Hematopoietic multipotent progenitor cell treated with erythropoietin and hydrocortisone succinate and interleukin-3 and kit ligand, for 8 days (in vitro differentiated cells): ENCODE measurements at regions not wholly inside any gene's neighbourhood (a gene's known extent, or its start where the extent isn't known, plus 50 kb on each side); places are given as distances from the start of the nearest gene placed in this dataset.

Experiments
- DNase-seq: peaks from one replicate; pipeline ENCODE4 v3.0.0-alpha.2; 2015

DNA sequence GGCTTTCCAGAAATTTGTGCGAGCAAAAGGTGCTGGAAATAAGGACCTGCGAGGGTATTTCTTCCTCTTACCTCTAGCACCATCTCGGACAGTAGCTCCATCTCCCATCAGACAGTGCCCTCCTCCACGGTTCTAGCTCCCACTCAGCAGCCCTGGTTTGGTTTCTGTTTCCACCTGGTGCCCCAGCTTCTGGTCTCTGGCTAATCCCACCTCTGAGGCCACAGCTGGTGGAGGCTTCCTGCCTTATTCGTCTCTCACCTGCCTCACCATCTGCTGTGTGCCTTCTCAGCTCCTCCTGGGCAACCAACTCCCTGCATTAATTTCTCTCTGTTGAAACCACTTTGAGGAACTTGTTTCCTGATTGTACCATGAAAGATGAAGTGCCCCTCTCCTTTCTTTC lies 162.4 kb upstream of the CDYL start:
- no peak for DNase-seq

DNA sequence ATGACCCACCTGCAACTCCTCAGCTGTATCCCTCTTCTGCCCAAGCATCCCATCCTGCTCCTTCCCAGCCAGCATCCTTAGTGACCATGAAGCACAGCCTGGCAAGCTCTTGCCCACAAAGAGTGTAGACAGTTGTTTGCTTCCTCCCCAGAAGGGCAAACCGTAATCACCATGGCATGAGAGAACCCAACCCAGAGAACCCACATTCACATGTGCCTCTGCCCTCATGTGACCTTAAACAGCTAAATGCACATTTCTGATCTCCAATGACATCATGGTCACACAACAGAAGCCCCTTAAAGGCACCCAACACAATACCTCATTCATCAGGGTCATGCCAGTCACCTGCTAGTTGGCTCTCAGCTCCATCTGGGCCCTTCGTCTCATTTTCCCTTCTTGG lies 162.8 kb upstream of the CDYL start:
- DNase-seq = no peak

DNA sequence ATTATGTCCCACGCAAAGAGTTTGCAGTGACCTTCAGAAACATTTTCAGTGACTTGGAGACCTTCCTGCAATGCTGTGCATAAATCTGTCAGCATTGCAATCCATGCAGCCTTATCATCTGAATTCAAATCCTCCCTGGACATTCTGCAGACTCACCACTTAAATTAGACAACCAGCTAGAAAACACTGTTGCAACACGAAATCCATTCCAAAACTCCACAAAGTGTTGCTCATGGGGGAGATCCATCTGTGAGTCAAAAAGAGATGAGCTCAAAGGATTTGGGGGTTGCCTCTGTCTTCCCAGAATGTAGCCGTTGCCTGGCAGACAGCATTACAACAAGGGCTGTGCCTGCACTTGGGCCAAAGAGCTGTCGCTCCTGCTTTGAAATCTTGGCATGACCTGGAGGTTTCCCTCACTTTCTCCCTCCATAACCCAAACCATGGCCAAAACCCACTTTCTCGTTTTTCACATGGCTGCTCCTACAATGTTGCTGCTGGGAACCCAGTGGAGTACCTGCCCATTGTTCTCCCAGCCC lies 163.5 kb upstream of the CDYL start:
- DNase-seq = no peak

DNA sequence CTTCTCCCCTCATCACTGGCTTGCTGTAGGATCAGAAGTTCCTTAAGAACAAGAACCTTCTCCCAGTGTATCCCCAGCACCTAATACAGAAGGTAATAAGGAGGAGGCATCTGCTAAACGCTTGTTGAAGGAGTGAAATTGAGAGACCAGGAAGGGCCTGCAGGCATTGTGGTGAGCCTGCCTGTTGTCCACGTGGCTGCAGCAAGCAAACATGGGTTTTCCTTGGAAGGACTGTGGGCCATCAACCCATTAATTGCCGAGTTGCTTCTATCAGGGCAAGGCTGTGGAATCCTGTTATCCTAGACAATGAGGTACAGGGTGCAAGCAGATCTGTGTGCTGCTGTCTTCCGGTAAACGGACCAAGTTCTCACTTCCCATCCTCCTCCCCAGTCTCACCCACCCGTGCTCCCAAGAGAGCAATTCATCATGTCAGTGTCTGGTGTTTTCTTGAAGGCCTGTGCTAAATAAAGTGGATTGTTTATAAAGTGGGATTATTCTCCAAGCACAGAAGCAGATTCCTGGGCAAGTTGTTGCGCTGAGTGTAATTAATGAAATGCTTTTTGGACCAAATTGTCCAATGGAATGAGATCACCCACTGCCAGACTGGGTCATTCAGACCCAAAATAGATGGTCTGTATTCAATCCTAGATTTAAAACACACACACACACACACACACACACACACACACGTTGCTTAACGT lies 164.6 kb upstream of the CDYL start:
- DNase-seq = no peak

DNA sequence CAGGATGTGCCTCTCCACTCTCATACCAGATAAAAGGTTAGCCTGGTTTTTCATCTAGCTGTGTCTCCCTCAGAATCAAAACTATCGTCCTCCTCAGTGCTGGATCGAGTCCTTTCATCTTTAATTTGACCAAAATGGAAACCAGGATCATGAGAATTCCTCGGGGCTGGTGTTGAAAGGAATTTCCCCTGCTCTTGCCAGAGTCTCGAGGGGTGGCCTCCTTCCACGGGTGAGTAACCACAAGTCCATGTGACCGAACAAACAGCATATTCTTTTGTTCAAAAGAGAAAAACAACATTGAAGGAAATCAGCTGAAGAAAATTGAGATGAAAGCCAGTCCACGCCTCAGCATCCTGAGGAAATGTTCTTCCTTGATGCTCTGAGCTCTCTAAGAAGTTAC lies 165.9 kb upstream of the CDYL start:
- no peak for DNase-seq

DNA sequence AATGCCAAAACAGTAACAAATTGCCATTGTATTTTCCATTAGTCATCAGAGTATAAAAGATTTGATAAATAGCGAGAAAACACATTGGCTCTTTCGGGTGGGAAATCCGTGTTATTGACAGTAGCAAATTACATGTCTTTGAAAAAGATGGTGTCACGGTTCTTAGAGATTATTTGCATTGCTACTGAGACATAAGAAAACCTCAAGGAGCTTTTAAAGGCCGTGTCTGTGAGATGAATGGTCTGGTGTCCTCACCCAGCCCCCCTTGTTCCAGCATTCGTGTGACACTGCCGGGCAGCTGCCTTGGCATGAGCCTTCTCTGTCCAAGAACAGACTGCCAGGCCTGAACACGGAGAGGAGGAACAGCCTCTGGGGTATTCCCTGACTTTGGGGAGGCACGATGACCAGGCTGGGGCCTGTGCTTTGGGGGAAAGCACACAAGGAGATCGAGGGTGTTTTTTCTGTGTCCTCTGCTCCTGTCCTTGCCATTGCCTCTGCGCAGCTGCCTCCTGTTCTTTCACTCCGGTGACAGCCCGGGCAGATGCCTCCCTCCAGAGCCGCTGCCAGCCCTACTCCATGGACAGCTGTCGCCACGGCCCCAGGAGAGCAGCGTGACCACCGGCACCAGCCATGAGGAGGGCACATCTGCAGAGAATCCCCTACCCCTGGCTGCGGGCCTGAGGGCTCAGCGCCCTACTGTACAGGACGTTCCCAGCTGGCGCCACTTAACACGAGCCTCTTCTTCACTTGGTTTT lies 167.7 kb upstream of the CDYL start:
- no peak for DNase-seq

DNA sequence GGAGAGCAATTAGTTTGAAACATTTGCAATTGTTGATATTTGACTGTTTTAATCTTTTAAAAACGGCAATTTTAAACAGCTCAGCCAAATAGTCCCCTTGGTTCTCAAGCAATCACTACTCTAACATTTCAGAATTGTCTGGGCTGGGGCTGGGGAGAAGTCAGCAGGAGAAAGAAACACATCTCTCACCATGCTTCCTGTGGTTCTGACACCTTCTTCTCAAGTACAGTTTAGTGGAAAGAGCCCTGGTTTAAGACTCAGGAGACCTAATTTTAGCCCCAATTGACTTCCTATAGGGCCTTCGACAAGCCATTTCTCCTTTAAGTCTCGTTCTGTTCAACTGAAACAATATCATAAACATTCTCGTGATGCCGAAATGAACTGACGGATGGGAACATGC lies 168.4 kb upstream of the CDYL start:
- DNase-seq = no peak

DNA sequence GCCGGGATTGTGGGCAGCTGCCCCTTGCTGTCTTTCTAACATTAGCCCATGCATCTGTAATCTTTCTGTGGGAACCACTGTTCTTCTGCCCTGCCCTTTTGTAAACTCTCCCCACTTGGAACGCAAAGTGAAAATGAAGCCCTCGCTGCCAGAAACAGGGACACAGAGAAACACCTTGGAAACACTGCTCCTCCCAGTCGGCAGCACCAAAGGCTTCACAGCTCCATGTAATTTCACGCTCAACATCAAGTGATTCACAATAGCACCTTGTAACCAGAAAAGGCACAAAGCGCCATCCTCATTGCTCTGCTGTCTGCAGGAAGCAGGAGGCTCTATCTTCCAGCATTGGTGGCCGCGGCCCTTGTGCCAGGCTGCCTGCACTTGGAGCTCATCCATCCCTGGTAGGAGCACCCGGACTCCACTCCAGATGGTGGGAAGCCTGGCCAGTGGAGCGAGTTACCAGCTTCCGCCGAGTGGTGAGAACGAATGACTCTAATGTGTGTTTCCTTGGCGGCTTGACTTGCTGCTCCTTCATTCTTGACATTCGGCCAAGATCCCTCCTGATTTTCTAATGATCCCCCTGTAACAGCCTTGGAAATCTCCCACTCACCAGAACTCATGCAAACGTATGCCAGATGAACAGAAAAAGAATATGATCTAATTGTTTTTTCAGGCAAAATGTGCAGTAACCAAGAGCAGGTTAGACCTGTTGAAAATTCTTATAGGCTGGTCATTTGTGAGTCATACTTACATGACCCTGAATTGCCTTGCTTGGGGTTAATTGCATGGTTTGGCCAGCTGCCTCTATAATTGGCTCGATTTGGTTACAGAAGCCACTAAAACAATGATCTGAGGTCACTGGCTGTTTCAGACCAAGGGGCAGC lies 169.1 kb upstream of the CDYL start:
- DNase-seq = no peak

DNA sequence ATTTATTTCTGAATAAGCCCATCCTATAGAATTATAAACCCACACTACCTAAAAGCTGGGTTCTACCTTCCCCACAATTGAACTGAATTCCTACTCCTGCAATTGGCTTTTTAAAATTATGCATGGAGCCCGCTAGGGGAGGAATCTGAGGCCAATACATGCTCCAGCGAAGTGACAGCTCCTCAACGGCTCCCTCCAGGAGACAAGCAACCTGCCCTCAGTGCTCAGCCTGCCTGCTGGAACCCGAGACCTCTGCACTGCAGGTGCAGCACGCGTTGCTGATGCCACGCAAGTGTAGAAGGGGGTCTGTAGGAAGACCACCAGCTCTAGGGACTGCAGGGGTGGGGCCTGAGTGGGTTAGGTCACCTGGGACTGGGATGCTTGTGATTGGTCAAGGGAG lies 170.2 kb upstream of the CDYL start:
- no peak for DNase-seq

DNA sequence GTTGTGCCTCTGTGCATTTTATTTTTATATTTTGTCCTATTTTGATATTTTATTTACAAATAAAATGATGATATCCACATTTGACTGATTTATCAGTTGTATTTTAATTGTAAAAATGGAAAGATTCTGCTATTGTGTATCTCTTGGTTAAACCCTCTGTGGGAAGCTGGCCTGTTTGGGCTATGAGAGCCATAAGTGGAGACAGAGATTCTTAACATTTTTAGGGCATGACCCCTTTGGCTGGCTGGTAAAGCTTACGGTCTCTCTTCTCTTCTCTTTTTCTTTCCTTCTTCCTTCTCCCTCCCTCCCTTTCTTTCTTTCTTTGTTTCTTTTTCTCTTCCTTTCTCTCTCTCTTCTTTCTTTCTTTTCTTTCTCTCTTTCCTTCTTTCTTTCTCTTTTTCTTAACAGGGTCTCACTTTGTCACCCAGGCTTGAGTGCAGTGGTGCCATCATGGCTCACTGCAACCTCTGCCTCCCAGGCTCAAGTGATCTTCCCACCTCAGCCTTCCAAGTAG lies 172.3 kb upstream of the CDYL start:
- no peak for DNase-seq

DNA sequence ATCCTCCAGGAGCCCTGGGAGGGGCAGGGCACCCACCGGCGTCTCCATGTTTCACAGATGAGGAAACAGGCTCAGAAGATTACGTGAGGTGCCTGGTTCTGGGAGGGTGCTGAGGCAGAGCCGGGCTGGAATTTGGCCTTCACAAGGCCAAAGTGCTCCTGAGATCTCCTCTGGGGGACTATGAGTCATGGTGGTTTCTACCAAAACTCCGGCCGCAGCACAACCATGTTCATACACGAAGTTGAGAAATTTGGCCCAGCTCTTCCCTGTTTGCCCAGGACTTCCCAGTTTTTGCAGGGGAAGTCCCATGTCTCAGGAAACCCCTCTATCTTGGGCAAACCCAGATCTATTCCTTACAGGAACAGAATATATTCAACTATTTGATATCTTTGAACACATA lies 172.9 kb upstream of the CDYL start:
- no peak for DNase-seq

DNA sequence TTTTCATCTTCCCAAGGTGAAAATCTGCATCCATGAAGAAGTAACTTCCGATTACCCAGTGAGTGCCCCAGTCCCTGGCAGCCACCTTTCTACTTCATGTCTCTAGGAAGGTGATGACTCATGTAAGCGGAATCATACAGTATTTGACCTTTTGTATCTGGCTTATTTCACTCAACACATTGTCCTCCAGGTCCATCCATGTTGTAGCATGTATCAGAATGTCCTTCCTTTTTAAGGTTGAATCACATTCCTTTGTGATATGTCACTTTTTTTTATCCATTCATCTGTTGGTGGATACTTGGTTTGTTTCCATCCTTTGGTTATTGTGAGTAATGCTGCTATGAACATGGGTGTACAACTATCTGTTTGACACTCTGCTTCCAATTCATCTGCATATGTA lies 176.3 kb upstream of the CDYL start:
- DNase-seq = no peak

DNA sequence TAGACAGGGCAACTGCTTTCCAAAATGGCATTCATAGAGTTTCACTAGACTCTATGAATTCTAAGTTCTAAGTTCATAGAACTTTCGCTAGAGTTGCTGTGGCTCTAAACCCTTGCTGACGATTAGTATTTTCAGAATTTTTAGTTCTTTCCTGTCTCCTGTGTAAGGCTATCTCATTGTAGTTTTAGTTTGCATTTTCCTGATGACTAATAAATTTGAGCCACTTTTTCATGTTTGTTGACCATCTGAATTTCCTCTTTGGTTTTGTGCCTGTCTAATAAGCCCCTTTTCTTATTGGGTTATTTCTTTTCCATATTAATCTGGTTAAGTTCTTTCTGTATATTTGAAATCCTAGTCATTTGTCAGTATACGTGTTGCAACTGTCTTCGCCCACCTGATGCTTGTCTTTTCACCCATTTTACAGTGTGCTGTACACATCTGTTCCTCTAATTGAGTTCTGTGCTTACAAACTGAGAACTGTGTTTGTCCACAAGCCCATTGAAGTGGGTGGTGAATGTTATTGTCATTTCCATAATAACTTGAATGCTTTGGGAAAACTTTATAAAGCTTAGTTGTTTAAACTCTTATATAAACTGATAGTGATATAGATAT lies 177.7 kb upstream of the CDYL start:
- no peak for DNase-seq

DNA sequence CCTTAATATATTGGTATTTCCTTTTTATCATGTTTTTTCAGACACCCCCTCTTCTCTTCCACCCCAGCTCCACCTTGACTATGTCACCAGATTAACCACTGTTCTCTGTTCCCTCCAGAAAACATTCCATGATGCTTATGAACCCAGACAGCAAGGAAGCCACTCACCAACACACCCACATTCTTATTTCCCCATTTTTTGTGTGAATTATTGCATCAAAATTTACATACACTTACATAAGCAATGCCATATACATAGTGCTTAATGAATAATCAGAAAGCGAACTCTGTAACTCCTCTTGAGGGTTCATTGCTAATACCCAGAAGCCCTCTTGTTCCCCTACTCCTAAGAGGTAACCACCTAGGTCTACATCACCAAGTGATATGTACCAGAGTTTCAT lies 182.3 kb upstream of the CDYL start:
- DNase-seq = no peak

DNA sequence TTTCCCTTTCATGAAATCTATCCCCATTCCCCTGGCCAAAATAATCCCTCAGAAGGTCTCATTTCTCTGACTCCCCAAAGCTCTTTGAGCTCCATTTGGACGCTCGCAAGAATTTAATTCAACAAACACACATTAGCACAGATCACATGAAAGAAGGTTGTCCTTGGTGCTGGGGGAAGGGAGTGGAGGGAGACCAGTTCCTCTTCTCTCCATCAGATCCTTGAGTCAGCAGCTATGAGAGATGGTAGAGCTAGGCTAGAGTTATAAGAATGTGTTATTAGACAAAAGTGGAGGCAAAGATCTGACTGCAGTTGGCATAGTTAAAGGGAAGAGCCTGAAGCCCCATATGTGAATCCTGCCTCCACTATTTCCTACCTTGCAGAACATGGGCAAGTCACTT lies 184.2 kb upstream of the CDYL start:
- DNase-seq = no peak

DNA sequence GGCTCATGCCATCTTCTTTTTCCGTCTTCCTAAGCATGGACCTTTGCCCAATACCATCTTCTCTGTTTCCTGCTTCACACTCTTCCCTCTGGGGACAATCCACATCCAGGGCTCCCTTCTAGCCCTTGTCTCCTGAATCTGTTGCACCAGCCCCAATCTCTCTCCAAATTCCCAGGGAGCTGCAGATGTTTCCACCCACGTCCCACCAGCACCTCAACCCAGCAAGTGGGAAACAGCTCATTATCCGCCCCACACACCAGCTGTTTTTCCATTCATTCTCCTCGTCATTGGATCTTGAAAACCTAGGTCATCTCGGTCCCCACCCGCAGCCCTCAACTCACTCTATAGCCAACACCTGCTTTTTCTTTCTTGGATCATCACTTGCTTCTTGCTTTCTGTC lies 185.0 kb upstream of the CDYL start:
- no peak for DNase-seq

DNA sequence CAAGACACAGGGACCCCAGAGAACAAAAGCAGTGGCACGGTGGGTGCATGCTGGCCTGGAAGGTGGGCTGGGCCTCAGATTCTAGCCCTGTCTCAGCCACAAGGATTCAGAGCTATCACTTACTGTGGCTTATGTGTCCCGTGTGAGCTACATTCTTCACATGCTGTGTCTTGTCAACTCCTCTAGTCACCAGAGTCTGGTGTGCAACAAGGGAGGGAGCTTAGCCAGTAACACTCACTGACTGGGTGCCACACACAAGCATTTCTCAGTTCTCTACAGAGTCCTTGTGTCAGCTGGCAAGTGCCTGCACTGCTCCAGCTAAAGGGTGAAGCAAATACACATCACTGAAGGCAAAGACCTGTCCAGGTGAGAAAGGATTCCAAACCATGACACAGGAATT lies 186.9 kb upstream of the CDYL start:
- DNase-seq = no peak

DNA sequence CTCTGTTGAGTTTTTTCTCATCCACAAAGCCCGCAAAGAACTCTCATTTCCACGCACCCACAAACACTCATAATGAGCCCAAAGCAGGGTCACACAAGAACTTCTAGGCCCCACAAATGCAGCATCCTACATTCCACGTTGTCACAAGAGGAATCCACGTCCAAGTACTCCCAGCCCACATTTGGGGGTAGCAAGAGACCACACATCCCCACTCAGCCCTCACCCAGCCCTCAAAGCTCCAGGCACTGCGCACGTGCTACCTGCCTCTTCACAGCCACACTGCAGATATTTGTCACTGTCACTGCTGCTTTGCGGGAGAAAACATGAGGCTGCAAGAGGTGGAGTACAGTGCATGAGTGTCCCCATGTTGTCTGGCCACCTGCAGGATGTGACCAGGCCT lies 187.6 kb upstream of the CDYL start:
- no peak for DNase-seq

DNA sequence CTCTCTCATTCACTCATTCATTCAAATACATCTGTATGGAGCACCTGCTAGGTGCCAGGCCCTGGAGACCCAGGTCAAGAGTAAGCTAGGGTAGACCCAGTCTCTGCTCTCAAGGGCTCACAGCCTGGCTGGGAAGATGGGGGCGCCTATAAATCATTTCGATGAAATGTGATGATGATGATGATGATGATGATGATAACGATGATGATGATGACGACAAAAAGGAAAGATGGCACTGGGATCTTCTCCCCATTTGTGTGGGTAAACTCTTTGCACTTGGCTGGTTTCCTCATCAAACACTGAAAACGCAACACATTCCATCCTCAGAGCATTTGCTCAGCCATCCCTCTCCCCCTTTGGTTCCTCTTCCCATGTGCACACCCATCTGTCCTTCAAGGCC lies 188.0 kb upstream of the CDYL start:
- no peak for DNase-seq

DNA sequence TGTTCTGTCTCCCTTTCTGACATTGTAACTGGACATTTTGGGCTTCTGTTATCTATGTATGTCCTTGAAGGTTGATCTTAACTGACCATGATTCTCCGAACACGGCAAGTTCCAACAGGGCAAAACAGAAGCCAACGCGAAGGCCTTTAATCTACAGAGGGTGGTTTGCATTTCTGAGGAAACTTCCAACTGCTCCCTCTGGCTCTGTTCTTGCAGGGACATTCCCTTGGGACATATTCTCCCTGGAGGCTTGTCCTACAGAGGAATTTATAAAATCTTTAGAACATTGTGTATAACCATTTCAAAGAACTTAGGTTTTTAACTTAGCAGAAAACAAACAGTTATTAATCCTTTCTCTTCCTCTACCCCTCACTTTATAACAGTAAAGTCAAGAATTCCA lies 189.0 kb upstream of the CDYL start:
- DNase-seq = no peak

DNA sequence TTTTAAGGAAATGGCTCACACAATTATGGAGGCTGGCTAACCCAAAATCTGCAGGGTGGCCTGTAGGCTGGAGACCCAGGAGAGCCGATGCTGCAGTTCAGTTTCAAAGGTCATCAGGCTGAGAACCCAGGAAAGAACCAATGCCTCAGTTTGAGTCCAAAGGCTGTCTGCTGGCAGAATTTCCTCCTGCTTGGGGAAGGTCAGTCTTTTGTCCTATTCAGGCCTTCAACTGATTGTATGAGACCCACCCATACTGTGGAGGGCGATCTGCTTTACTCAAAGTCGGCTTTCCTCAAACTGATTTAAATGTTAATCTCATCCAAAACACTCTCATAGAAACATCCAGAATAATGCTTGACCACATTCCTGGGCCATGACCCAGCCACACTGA lies 189.7 kb upstream of the CDYL start:
- DNase-seq = no peak

DNA sequence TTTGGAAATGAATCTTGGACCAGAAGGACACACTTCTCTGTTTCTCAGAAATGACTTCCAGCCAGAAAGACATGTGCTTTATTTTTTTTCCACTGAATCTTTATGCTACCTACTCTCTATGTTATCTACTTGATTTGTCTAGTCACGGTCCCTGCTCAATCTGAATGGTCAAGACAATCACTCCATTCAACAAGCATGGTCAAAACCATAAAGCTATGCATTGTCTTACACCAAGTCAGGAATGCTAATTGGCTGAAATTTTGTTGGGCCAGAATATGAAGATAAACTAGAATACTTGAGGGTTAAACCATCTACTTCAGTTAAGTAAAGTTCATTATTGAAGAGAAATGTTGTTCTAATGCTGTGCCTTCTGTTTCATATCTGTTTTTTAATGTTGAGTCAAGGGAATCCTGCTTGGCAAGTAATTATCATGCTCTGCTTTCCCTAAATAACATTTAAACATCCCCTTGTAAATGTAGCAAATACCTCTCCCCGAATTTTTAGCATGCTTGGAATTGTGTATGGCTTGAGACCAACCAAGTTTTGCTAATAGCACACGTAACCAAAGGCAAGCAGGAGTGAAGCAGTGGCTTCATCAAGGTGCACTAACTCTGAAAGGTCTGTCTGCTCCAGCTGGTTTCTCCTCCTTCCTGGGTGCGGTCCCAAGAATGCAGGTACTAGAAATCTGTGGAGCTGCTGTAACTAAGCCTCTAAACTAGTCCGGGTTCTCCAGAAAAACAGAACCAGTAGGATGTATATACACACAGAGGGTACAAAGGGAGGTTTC lies 190.3 kb upstream of the CDYL start:
- no peak for DNase-seq
